Activated B cell treated with CpG ODN at 0.5 μM for 24 hours (primary cell): ENCODE measurements at regions not wholly inside any gene's neighbourhood (a gene's known extent, or its start where the extent isn't known, plus 50 kb on each side); places are given as distances from the start of the nearest gene placed in this dataset.

Source experiments
- ATAC-seq: fragments of 200-7000 bp; cut with Tn5 transposase; one replicate; pipeline ENCODE4 v1.10.0; 2021; ENCODE audit warnings: low read depth, mild to moderate bottlenecking, moderate library complexity
- CTCF ChIA-PET: fragments of 350-600 bp; sonication (Branson Sonifier 250); formaldehyde crosslinking; loops from one replicate; lab custom pipeline; 2021; ENCODE audit warnings: antibody characterized with exemption; lab: Charles Lee
- POLR2A ChIA-PET: fragments of 350-600 bp; sonication (Branson Sonifier 250); formaldehyde crosslinking; loops from one replicate; lab custom pipeline; 2021; ENCODE audit warnings: antibody characterized with exemption; lab: Charles Lee
- DNase-seq: peaks from one replicate; pipeline ENCODE4 v3.0.0; 2022
- H3K27ac Mint-ChIP-seq: one replicate; pipeline ENCODE4 v1.8.0; 2020; ENCODE audit warnings: mixed read lengths
- H3K27me3 Mint-ChIP-seq: one replicate; pipeline ENCODE4 v1.8.0; 2021; ENCODE audit warnings: mixed read lengths
- H3K36me3 Mint-ChIP-seq: one replicate; pipeline ENCODE4 v1.8.0; 2021; ENCODE audit warnings: low read depth, mixed read lengths
- H3K4me1 Mint-ChIP-seq: one replicate; pipeline ENCODE4 v1.8.0; 2021; ENCODE audit warnings: mixed read lengths
- H3K4me3 Mint-ChIP-seq: one replicate; pipeline ENCODE4 v1.8.0; 2020; ENCODE audit warnings: mild to moderate bottlenecking, mixed read lengths
- H3K9me3 Mint-ChIP-seq: one replicate; pipeline ENCODE4 v1.8.0; 2020; ENCODE audit warnings: mixed read lengths
- intact Hi-C: fragments of 100-400 bp; cut with micrococcal nuclease; formaldehyde crosslinking; loops from one replicate; pipeline ENCODE4 v1.15.1; 2024
- TF ChIP-seq, protein P1 (sequence below): fragments of 200-600 bp; IDR thresholded peaks from one replicate; pipeline ENCODE4 v1.8.0; 2022; ENCODE audit warnings: antibody characterized with exemption, mild to moderate bottlenecking

GRCh38 chr5:121596882-121597281, 254.8 kb upstream of the FTMT start:
- H3K4me3 Mint-ChIP-seq: no peak overlapping the region
- no peak for ATAC-seq
- TF ChIP-seq, protein P1, sequence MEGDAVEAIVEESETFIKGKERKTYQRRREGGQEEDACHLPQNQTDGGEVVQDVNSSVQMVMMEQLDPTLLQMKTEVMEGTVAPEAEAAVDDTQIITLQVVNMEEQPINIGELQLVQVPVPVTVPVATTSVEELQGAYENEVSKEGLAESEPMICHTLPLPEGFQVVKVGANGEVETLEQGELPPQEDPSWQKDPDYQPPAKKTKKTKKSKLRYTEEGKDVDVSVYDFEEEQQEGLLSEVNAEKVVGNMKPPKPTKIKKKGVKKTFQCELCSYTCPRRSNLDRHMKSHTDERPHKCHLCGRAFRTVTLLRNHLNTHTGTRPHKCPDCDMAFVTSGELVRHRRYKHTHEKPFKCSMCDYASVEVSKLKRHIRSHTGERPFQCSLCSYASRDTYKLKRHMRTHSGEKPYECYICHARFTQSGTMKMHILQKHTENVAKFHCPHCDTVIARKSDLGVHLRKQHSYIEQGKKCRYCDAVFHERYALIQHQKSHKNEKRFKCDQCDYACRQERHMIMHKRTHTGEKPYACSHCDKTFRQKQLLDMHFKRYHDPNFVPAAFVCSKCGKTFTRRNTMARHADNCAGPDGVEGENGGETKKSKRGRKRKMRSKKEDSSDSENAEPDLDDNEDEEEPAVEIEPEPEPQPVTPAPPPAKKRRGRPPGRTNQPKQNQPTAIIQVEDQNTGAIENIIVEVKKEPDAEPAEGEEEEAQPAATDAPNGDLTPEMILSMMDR: no peak
- ChIA-PET CTCF (no interaction called here), POLR2A (no interaction called here)
- intact Hi-C loops: no loop called here
- H3K36me3 Mint-ChIP-seq: no peaks in the 10 kb centered on the region
- peaks cover 12% of the 10 kb centered on the region for H3K9me3 Mint-ChIP-seq
- DNase-seq: no peak
- H3K27ac Mint-ChIP-seq: no peak overlapping the region
- no peaks in the 10 kb centered on the region for H3K4me1 Mint-ChIP-seq
- no peaks in the 10 kb centered on the region for H3K27me3 Mint-ChIP-seq

DNA sequence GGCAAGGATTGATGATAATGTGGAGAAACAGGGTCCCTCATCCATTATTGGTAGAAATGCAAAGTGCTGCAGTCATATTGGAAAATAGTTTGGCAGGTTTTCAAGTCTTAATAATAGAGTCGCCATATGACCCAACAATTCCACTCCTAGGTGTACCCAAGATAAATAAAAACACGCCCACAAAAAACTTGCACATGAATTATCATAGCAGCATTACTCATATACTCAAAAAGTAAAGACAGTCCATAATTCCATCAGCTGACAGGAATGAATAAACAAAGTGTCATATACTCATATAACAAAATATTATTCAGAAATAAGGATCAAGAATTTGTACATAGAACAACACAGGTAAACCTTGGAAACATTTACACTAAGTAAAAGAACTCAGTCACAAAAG, 242.9 kb upstream of the FTMT start:
- H3K4me3 Mint-ChIP-seq: no peak overlapping the region
- ATAC-seq: no peak
- ChIA-PET POLR2A (no interaction called here), CTCF (no interaction called here)
- intact Hi-C loops: no loop called here
- peaks cover 7% of the 10 kb centered on the region for H3K9me3 Mint-ChIP-seq
- H3K27me3 Mint-ChIP-seq: no peaks in the 10 kb centered on the region
- H3K4me1 Mint-ChIP-seq: no peaks in the 10 kb centered on the region
- TF ChIP-seq, protein P1: no peak
- no peak overlapping the region for H3K27ac Mint-ChIP-seq
- H3K36me3 Mint-ChIP-seq: no peaks in the 10 kb centered on the region
- DNase-seq: no peak

DNA sequence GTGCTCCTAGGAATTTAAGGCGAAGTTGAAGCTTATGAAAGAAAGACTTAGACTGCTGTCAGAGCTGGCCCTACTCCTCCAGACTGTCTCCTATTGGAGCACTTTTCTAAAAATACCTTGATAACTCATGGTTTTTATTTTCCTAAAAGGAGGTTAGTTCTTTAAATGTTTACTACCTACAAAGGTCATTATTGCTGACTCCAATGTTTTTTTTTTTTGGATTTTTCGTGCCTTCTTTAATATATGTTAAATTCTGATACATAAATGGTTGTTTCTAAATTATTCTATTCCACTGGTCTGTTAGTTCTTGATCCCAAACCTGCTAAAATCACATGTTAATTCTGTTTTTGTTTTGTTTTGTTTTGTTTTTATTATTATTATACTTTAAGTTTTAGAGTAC, 227.6 kb upstream of the FTMT start:
- TF ChIP-seq, protein P1: no peak
- intact Hi-C loops: no loop called here
- Mint-ChIP-seq H3K4me1 (no peaks in the 10 kb centered on the region), H3K27me3 (no peaks in the 10 kb centered on the region), H3K36me3 (no peaks in the 10 kb centered on the region), H3K27ac (no peak overlapping the region), H3K4me3 (no peak overlapping the region), H3K9me3 (no peaks in the 10 kb centered on the region)
- POLR2A ChIA-PET: no interaction called here
- DNase-seq (no peak), ATAC-seq (no peak)
- CTCF ChIA-PET: no interaction called here

GRCh38 chr5:121628783-121629182, 222.9 kb upstream of the FTMT start:
- Mint-ChIP-seq H3K4me3 (no peak overlapping the region), H3K36me3 (no peaks in the 10 kb centered on the region), H3K27ac (no peak overlapping the region), H3K27me3 (no peaks in the 10 kb centered on the region), H3K4me1 (no peaks in the 10 kb centered on the region), H3K9me3 (peaks cover 2% of the 10 kb centered on the region)
- TF ChIP-seq, protein P1: no peak
- ChIA-PET CTCF (no interaction called here), POLR2A (no interaction called here)
- ATAC-seq (no peak), DNase-seq (no peak)
- intact Hi-C loops: no loop called here

DNA sequence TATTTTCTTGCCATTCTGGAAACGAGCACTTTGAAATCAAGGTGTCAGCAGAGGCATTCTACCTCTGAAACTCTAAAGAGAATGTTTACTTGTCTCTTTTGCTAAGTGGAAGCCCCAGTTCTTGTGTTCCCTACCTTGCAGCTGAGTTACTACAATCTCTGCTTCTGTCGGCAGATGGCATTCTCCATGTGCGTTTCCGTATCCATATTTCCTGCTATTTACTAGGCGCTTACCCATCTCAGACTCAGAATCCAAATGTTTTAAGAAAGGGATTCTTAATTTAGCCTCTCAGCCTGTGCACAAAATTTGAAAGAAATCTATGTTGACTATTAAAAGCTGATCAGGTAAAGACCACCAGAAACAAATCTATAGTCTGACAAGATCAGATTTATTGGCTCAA, 221.3 kb upstream of the FTMT start:
- intact Hi-C loops: no loop called here
- TF ChIP-seq, protein P1: no peak
- POLR2A ChIA-PET: no interaction called here
- no peak overlapping the region for H3K27ac Mint-ChIP-seq
- H3K9me3 Mint-ChIP-seq: peaks cover 2% of the 10 kb centered on the region
- no peak overlapping the region for H3K4me3 Mint-ChIP-seq
- H3K27me3 Mint-ChIP-seq: no peaks in the 10 kb centered on the region
- CTCF ChIA-PET: no interaction called here
- H3K36me3 Mint-ChIP-seq: no peaks in the 10 kb centered on the region
- no peaks in the 10 kb centered on the region for H3K4me1 Mint-ChIP-seq
- DNase-seq (no peak), ATAC-seq (no peak)
